ENCODE measurements at regions not wholly inside any gene's neighbourhood (a gene's known extent, or its start where the extent isn't known, plus 50 kb on each side); places are given as distances from the start of the nearest gene placed in this dataset.
"Not testable (repeated sequence)": the region's sequence is repeated elsewhere in the genome, so short reads cannot be mapped to it uniquely, and the experiment has no call there.

- no peak for DNase-seq (ENCODE audit: low read depth in 2 of 2, low spot score in 1 of 2)
Observed at GRCh38 chr20:29319725-29320124, 1937.7 kb upstream of the DEFB115 start.

- not testable (repeated sequence) for DNase-seq (ENCODE audit: low read depth in 2 of 2, low spot score in 1 of 2)
Observed at GRCh38 chr20:29320216-29320949, 1937.1 kb upstream of the DEFB115 start.

GRCh38 chr20:29323631-29324515 is 1933.6 kb upstream of the DEFB115 start:
- DNase-seq (ENCODE audit: low read depth in 2 of 2, low spot score in 1 of 2): not testable (repeated sequence)

GRCh38 chr20:29324516-29325303 is 1932.8 kb upstream of the DEFB115 start:
- DNase-seq (ENCODE audit: low read depth in 2 of 2, low spot score in 1 of 2): not testable (repeated sequence)

GRCh38 chr20:29325304-29325640 is 1932.2 kb upstream of the DEFB115 start:
- DNase-seq (ENCODE audit: low read depth in 2 of 2, low spot score in 1 of 2): no peak

- DNase-seq (ENCODE audit: low read depth in 2 of 2, low spot score in 1 of 2): not testable (repeated sequence)
Observed at GRCh38 chr20:29325781-29326180, 1931.7 kb upstream of the DEFB115 start.

- DNase-seq (ENCODE audit: low read depth in 2 of 2, low spot score in 1 of 2): no peak
Observed at GRCh38 chr20:29326376-29327070, 1930.9 kb upstream of the DEFB115 start.

GRCh38 chr20:29327600-29328420 is 1929.7 kb upstream of the DEFB115 start:
- DNase-seq (ENCODE audit: low read depth in 2 of 2, low spot score in 1 of 2): peak in 1 of 2 donors; percentile 26

GRCh38 chr20:29330429-29331115 is 1926.9 kb upstream of the DEFB115 start:
- not testable (repeated sequence) for DNase-seq (ENCODE audit: low read depth in 2 of 2, low spot score in 1 of 2)

- DNase-seq (ENCODE audit: low read depth in 2 of 2, low spot score in 1 of 2): no peak
Observed at GRCh38 chr20:29349836-29350235, 1907.6 kb upstream of the DEFB115 start.

- not testable (repeated sequence) for DNase-seq (ENCODE audit: low read depth in 2 of 2, low spot score in 1 of 2)
Observed at GRCh38 chr20:29375937-29376336, 1881.5 kb upstream of the DEFB115 start.

- not testable (repeated sequence) for DNase-seq (ENCODE audit: low read depth in 2 of 2, low spot score in 1 of 2)
Observed at GRCh38 chr20:29392853-29393252, 1864.6 kb upstream of the DEFB115 start.

- no peak for DNase-seq (ENCODE audit: low read depth in 2 of 2, low spot score in 1 of 2)
Observed at GRCh38 chr20:29408034-29408695, 1849.3 kb upstream of the DEFB115 start.

- DNase-seq (ENCODE audit: low read depth in 2 of 2, low spot score in 1 of 2): not testable (repeated sequence)
Observed at GRCh38 chr20:29408707-29409106, 1848.8 kb upstream of the DEFB115 start.

- DNase-seq (ENCODE audit: low read depth in 2 of 2, low spot score in 1 of 2): not testable (repeated sequence)
Observed at GRCh38 chr20:29409160-29409689, 1848.2 kb upstream of the DEFB115 start.

- DNase-seq (ENCODE audit: low read depth in 2 of 2, low spot score in 1 of 2): no peak
Observed at GRCh38 chr20:29409833-29410805, 1847.3 kb upstream of the DEFB115 start.

GRCh38 chr20:29410806-29411457 is 1846.5 kb upstream of the DEFB115 start:
- no peak for DNase-seq (ENCODE audit: low read depth in 2 of 2, low spot score in 1 of 2)

All from stimulated activated CD8-positive, alpha-beta memory T cell treated with anti-CD3 and anti-CD28 coated beads, Interleukin-4, amount 100 ng/mL, for 1 hour (primary cell).